GM12878 (cell line): ENCODE measurements at regions not wholly inside any gene's neighbourhood (a gene's known extent, or its start where the extent isn't known, plus 50 kb on each side); places are given as distances from the start of the nearest gene placed in this dataset.

ENCODE experiments used
- ATAC-seq: fragments of 200-7000 bp; cut with Tn5 transposase; 3 replicates; pipeline ENCODE4 v1.9.1; 2020; ENCODE audit warnings: mild to moderate bottlenecking, moderate library complexity
- BruUV-seq: library from RNA; stranded (reverse); fragments of 400-500 nt; replicated peaks from 2 replicates; lab custom pipeline; 2021; lab: Mats Ljungman, UMichigan
- CTCF ChIA-PET: fragments of 300-600 bp; sonication (Branson Sonifier 250); formaldehyde crosslinking; extraction: SDS; loops from one replicate; lab custom pipeline; 2021; ENCODE audit warnings: inconsistent platforms; lab: Yijun Ruan, JAX
- POLR2A ChIA-PET: fragments of 350-600 bp; formaldehyde crosslinking; extraction: SDS; loops from one replicate; lab custom pipeline; 2021; ENCODE audit warnings: inconsistent platforms; lab: Charles Lee
- RAD21 ChIA-PET: fragments of 300-600 bp; sonication (Branson Sonifier 250); formaldehyde crosslinking; loops from one replicate; lab custom pipeline; 2023; ENCODE audit warnings: antibody characterized with exemption; ENCODE audit not compliant: unreplicated experiment; lab: Charles Lee
- SMC1A ChIA-PET: fragments of 300-600 bp; sonication (Branson Sonifier 250); formaldehyde crosslinking; loops from one replicate; lab custom pipeline; 2023; ENCODE audit not compliant: unreplicated experiment, uncharacterized antibody; lab: Charles Lee
- DNase-seq: peaks from one replicate; pipeline ENCODE4 v3.0.0-alpha.2; 2011; ENCODE audit warnings: low read depth, low spot score
- FAIRE-seq: peaks from 3 replicates; lab custom pipeline; 2011; peaks lifted over from hg19 to GRCh38; lab: Jason Lieb, UNC
- H2AFZ ChIP-seq: 2 replicates; pipeline ENCODE4 v1.6.0; 2011; ENCODE audit warnings: low read depth, low read length, control low read depth; ENCODE audit not compliant: control insufficient read depth
- H3K27ac ChIP-seq: 2 replicates; pipeline ENCODE4 v1.5.1; 2011; ENCODE audit warnings: control low read depth; ENCODE audit not compliant: control insufficient read depth, insufficient read depth
- H3K27me3 ChIP-seq, 2 experiments: replicated peaks in 1 of 2; 2 replicates each; pipeline versions ENCODE4 v1.6.0 to v1.6.1; 2011; ENCODE audit warnings: low read length in 1 of 2; ENCODE audit not compliant: control insufficient read depth in 2 of 2, insufficient read depth in 2 of 2
- H3K36me3 ChIP-seq, 2 experiments: 2 replicates each; pipeline ENCODE4 v1.5.1; 2011; ENCODE audit warnings: low read length in 1 of 2; ENCODE audit not compliant: control insufficient read depth in 2 of 2, insufficient read depth in 2 of 2
- H3K4me1 ChIP-seq: 2 replicates; pipeline ENCODE4 v1.6.1; 2011; ENCODE audit warnings: mild to moderate bottlenecking, low read length, moderate library complexity, mixed read lengths; ENCODE audit not compliant: control insufficient read depth, insufficient read depth
- H3K4me2 ChIP-seq: 2 replicates; pipeline ENCODE4 v1.6.0; 2011; ENCODE audit warnings: control low read depth; ENCODE audit not compliant: control insufficient read depth, insufficient read depth
- H3K4me3 ChIP-seq: fragments of 200-600 bp; sonication (generic); 2 replicates; pipeline ENCODE4 v1.5.1; 2016
- H3K79me2 ChIP-seq: 2 replicates; pipeline ENCODE4 v1.6.0; 2011; ENCODE audit warnings: low read length; ENCODE audit not compliant: control insufficient read depth, insufficient read depth
- H3K9ac ChIP-seq: 2 replicates; pipeline ENCODE4 v1.8.0; 2011; ENCODE audit warnings: low read length, control low read depth, mixed read lengths; ENCODE audit not compliant: control insufficient read depth, insufficient read depth
- H3K9me3 ChIP-seq: replicated peaks from 3 replicates; pipeline ENCODE4 v1.5.1; 2011; ENCODE audit warnings: mild to moderate bottlenecking, low read length; ENCODE audit not compliant: control insufficient read depth, insufficient read depth
- H4K20me1 ChIP-seq: 2 replicates; pipeline ENCODE4 v1.6.0; 2011; ENCODE audit not compliant: control insufficient read depth, insufficient read depth
- BACH1 ChIP-seq: fragments of 450-650 bp; IDR thresholded peaks from 2 replicates; pipeline ENCODE4 v1.6.1; 2017; ENCODE audit warnings: mild to moderate bottlenecking, borderline replicate concordance
- IKZF1 ChIP-seq: fragments of 450-650 bp; conservative IDR thresholded peaks from 2 replicates; pipeline ENCODE4 v1.6.1; 2017; ENCODE audit warnings: antibody characterized with exemption, mild to moderate bottlenecking
- RBBP5 ChIP-seq: fragments of 200-600 bp; sonication (generic); conservative IDR thresholded peaks from 2 replicates; pipeline ENCODE4 v1.6.1; 2016
- SIN3A ChIP-seq: IDR thresholded peaks from 2 replicates; pipeline ENCODE4 v1.6.1; 2012; ENCODE audit warnings: low read depth, low read length, improper control_type of control experiment
- SMARCA5 ChIP-seq: fragments of 450-650 bp; IDR thresholded peaks from 2 replicates; pipeline ENCODE4 v1.6.1; 2017; ENCODE audit warnings: mild to moderate bottlenecking
- STAT3 ChIP-seq: IDR thresholded peaks from 2 replicates; pipeline ENCODE4 v1.6.1; 2011; ENCODE audit warnings: low read depth, low read length, improper control_type of control experiment
- YBX1 ChIP-seq: fragments of 450-650 bp; IDR thresholded peaks from 2 replicates; pipeline ENCODE4 v1.6.1; 2016; ENCODE audit warnings: antibody characterized with exemption
- ZNF207 ChIP-seq: fragments of 450-650 bp; IDR thresholded peaks from 2 replicates; pipeline ENCODE4 v1.6.1; 2014; ENCODE audit warnings: antibody characterized with exemption, mild to moderate bottlenecking, borderline replicate concordance
- WGBS: methylation state at CpG from one replicate; pipeline ENCODE4 v1.1.6; 2016; ENCODE audit warnings: low lambda C conversion rate; ENCODE audit not compliant: insufficient replicate concordance, insufficient coverage; ENCODE audit errors: missing lambda C conversion rate; 5-methylcytosine and 5-hydroxymethylcytosine counted together
- in situ Hi-C: fragments of 300-500 bp; cut with MboI; formaldehyde crosslinking; loops from 9 replicates; pipeline ENCODE4 v1.14.3; 2018; ENCODE audit warnings: mixed read lengths
- intact Hi-C: fragments of 100-400 bp; cut with micrococcal nuclease; formaldehyde crosslinking; loops from one replicate; pipeline ENCODE4 v1.14.2; 2022; ENCODE audit not compliant: unreplicated experiment
- TF ChIP-seq, protein P1 (sequence below): fragments of 450-650 bp; IDR thresholded peaks from 2 replicates; pipeline ENCODE4 v1.6.1; 2016; ENCODE audit warnings: mild to moderate bottlenecking
- TF ChIP-seq, protein P2 (sequence below): fragments of 450-650 bp; IDR thresholded peaks from 2 replicates; pipeline ENCODE4 v1.6.1; 2016; ENCODE audit warnings: mild to moderate bottlenecking, moderate library complexity, borderline replicate concordance
- TF ChIP-seq, protein P3 (sequence below): fragments of 450-650 bp; IDR thresholded peaks from 2 replicates; pipeline ENCODE4 v1.6.1; 2018; ENCODE audit warnings: borderline replicate concordance, mild to moderate bottlenecking; ENCODE audit not compliant: partially characterized antibody

DNA sequence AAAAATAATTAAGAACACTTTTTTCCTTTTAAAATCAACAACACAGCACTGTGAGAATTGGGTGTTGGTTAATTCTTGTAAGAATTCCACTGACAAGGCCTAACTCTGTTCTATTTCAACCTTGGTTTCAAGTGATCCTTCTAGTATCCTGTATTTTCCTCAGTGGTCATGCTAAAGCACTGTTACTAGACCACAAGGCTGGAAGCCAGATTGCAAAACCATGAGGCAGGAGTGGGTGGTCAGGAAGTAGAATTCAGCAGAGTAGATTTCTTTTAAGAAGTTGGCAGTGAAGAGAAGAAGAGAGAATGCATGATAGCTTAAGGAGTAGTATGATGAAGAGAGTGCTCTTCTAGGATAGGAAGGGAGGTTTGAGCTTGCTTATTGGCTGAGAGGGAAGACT is 71.6 kb upstream of the LEF1 start:
- FAIRE-seq (no peak), DNase-seq (no peak), ATAC-seq (no peak)
- no TSS peak for BruUV-seq
- Histone ChIP-seq H3K9me3 (no peaks in the 10 kb centered on the region), H3K27ac (no peak overlapping the region), H3K27me3 (no peaks in the 10 kb centered on the region), H4K20me1 (no peaks in the 10 kb centered on the region), H3K4me2 (no peak overlapping the region), H3K4me1 (no peaks in the 10 kb centered on the region), H3K36me3 (no peaks in the 10 kb centered on the region), H3K79me2 (no peaks in the 10 kb centered on the region), H3K9ac (no peak overlapping the region), H3K4me3 (no peak overlapping the region), H2AFZ (no peak overlapping the region)
- ChIA-PET SMC1A (no interaction called here), POLR2A (no interaction called here), CTCF (no interaction called here), RAD21 (no interaction called here)
- intact Hi-C loops (no loop called here), in situ Hi-C loops (no loop called here)
- no peak for TF ChIP-seq RBBP5
- TF ChIP-seq YBX1 = no peak
- TF ChIP-seq STAT3 = no peak
- no peak for TF ChIP-seq BACH1
- no peak for TF ChIP-seq SMARCA5

DNA sequence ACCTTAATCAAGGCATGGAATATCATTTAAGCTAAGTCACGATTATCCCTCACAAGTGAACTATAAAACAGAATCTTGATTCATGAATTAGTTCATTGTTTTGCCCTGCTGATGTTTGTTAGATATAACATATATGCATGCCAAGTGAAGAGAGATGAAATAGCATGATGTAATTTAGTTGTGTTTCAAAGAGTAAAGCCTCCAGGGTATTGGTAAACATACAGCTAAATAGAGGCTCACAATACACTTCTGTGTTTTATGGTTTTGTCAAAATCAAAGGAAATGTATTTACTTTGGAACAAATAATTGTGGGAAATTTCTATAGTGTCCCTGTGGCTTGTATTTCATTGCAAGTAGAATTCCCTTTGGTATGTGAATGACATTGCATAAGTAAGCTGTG is 69.0 kb upstream of the LEF1 start:
- TF ChIP-seq, protein P1, sequence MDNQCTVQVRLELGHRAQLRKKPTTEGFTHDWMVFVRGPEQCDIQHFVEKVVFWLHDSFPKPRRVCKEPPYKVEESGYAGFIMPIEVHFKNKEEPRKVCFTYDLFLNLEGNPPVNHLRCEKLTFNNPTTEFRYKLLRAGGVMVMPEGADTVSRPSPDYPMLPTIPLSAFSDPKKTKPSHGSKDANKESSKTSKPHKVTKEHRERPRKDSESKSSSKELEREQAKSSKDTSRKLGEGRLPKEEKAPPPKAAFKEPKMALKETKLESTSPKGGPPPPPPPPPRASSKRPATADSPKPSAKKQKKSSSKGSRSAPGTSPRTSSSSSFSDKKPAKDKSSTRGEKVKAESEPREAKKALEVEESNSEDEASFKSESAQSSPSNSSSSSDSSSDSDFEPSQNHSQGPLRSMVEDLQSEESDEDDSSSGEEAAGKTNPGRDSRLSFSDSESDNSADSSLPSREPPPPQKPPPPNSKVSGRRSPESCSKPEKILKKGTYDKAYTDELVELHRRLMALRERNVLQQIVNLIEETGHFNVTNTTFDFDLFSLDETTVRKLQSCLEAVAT = no peak
- TF ChIP-seq ZNF207 = no peak
- TF ChIP-seq, protein P2, sequence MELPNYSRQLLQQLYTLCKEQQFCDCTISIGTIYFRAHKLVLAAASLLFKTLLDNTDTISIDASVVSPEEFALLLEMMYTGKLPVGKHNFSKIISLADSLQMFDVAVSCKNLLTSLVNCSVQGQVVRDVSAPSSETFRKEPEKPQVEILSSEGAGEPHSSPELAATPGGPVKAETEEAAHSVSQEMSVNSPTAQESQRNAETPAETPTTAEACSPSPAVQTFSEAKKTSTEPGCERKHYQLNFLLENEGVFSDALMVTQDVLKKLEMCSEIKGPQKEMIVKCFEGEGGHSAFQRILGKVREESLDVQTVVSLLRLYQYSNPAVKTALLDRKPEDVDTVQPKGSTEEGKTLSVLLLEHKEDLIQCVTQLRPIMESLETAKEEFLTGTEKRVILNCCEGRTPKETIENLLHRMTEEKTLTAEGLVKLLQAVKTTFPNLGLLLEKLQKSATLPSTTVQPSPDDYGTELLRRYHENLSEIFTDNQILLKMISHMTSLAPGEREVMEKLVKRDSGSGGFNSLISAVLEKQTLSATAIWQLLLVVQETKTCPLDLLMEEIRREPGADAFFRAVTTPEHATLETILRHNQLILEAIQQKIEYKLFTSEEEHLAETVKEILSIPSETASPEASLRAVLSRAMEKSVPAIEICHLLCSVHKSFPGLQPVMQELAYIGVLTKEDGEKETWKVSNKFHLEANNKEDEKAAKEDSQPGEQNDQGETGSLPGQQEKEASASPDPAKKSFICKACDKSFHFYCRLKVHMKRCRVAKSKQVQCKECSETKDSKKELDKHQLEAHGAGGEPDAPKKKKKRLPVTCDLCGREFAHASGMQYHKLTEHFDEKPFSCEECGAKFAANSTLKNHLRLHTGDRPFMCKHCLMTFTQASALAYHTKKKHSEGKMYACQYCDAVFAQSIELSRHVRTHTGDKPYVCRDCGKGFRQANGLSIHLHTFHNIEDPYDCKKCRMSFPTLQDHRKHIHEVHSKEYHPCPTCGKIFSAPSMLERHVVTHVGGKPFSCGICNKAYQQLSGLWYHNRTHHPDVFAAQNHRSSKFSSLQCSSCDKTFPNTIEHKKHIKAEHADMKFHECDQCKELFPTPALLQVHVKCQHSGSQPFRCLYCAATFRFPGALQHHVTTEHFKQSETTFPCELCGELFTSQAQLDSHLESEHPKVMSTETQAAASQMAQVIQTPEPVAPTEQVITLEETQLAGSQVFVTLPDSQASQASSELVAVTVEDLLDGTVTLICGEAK = no peak
- TF ChIP-seq SIN3A = no peak
- TF ChIP-seq IKZF1 = no peak
- TF ChIP-seq, protein P3, sequence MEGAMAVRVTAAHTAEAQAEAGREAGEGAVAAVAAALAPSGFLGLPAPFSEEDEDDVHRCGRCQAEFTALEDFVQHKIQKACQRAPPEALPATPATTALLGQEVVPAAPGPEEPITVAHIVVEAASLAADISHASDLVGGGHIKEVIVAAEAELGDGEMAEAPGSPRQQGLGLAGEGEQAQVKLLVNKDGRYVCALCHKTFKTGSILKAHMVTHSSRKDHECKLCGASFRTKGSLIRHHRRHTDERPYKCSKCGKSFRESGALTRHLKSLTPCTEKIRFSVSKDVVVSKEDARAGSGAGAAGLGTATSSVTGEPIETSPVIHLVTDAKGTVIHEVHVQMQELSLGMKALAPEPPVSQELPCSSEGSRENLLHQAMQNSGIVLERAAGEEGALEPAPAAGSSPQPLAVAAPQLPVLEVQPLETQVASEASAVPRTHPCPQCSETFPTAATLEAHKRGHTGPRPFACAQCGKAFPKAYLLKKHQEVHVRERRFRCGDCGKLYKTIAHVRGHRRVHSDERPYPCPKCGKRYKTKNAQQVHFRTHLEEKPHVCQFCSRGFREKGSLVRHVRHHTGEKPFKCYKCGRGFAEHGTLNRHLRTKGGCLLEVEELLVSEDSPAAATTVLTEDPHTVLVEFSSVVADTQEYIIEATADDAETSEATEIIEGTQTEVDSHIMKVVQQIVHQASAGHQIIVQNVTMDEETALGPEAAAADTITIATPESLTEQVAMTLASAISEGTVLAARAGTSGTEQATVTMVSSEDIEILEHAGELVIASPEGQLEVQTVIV = no peak
- TF ChIP-seq, all 136 proteins: peak for 0
- SMC1A ChIA-PET = no interaction called here
- POLR2A ChIA-PET = no interaction called here
- no peaks in the 10 kb centered on the region for H3K79me2 ChIP-seq
- H2AFZ ChIP-seq = no peak overlapping the region
- BruUV-seq = no TSS peak
- no peak overlapping the region for H3K9ac ChIP-seq
- DNase-seq (no peak), ATAC-seq (no peak), FAIRE-seq (no peak)
- H3K4me3 ChIP-seq = no peak overlapping the region
- H3K4me2 ChIP-seq = no peak overlapping the region
- CTCF ChIA-PET = interaction anchor here (1.3 kb wide), 1 partner anchor 9 kb away, joined by 3 read pairs; no protein-coding TSS in a partner anchor
- no peaks in the 10 kb centered on the region for H4K20me1 ChIP-seq
- no peaks in the 10 kb centered on the region for H3K27me3 ChIP-seq
- H3K4me1 ChIP-seq = no peaks in the 10 kb centered on the region
- RAD21 ChIA-PET = no interaction called here
- intact Hi-C loops (no loop called here), in situ Hi-C loops (no loop called here)
- H3K27ac ChIP-seq = no peak overlapping the region
- whole genome bisulfite sequencing = 15% methylated on average over 1 of the region's 1 CpG
- H3K36me3 ChIP-seq = no peaks in the 10 kb centered on the region
- no peaks in the 10 kb centered on the region for H3K9me3 ChIP-seq
